ENCODE measurements at regions not wholly inside any gene's neighbourhood (a gene's known extent, or its start where the extent isn't known, plus 50 kb on each side); places are given as distances from the start of the nearest gene placed in this dataset.
"Not testable (repeated sequence)": the region's sequence is repeated elsewhere in the genome, so short reads cannot be mapped to it uniquely, and the experiment has no call there.

DNA sequence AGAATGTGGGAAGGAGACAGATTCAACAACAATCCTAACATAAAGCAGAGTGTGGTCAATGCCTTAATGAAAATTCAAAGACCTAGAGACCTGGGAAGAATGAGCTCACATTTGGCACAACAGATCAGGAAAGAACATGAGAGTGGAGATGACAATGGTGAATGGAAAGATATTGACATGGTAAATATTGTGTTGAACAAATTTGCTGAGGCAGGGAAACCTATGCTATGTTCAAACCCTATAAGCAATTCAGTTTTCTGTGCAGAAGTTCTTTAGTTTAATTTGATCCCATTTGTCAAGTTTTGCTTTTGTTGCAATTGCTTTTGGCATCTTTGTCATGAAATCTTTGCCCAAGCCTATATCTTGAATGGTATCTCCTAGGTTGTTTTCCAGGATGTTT lies 199.4 kb upstream of the LRRTM4 start:
- no peak for DNase-seq (ENCODE audit: low read depth)
- H3K4me3 ChIP-seq (ENCODE audit: low read depth, low read length), result no peak overlapping the region
- TF ChIP-seq CTCF (conservative IDR thresholded peaks at IDR 0.05; ENCODE audit: low read depth, low read length), result no peak

DNA sequence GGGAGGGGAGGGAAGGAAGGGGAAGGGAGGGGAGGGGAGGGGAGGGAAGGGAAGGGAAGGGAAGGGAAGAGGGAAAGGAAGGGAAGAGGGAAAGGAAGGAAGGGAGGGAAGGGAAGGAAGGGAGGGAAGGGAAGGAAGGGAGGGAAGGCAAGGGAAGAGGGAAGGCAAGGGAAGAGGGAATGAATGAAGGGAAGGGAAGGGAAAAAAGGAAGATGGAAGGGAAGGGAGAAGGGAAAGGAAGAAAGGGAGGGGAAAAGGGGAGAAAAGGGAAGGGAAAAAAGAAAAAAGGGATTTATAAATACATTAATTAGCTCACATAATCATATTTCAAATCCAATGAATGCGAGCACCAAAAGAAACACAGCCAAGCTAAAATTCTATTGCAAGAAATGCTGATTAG lies 202.9 kb upstream of the LRRTM4 start:
- TF ChIP-seq CTCF (conservative IDR thresholded peaks at IDR 0.05; ENCODE audit: low read depth, low read length), result no peak
- H3K4me3 ChIP-seq (ENCODE audit: low read depth, low read length), result no peak overlapping the region
- DNase-seq (ENCODE audit: low read depth), result no peak

DNA sequence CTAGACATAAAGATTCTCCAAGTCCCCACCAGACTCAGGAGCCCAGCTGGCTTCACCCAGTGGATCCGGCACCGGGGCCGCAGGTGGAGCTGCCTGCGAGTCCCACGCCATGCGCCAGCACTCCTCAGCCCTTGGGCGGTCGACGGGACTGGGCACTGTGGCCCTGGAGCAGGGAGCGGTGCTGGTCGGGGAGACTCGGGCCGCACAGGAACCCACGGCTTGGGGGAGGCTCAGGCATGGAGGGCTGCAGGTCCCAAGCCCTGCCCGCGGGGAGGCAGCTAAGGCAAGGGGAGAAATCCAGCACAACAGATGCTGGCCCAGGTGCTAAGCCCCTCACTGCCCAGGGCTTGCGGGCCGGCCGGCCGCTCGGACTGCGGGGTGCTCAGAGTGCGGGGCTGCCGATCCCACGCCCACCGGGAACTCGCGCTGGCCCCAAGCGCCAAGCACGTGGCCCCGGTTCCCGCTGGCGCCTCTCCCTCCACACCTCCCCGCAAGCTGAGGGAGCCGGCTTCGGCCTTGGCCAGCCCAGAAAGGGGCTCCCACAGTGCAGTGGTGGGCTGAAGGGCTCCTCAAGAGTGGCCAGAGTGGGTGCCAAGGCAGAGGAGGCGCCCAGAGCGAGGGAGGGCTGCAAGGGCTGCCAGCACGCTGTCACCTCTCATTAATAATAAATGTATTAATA lies 212.6 kb upstream of the LRRTM4 start:
- not testable (repeated sequence) for DNase-seq (ENCODE audit: low read depth); H3K4me3 ChIP-seq (ENCODE audit: low read depth, low read length)

GRCh38 chr2:77737236-77737635 lies 215.1 kb upstream of the LRRTM4 start:
- no peak for DNase-seq (ENCODE audit: low read depth)
- H3K4me3 ChIP-seq (ENCODE audit: low read depth, low read length), result no peak overlapping the region
- no peak for TF ChIP-seq CTCF (conservative IDR thresholded peaks at IDR 0.05; ENCODE audit: low read depth, low read length)

- no peak for DNase-seq (ENCODE audit: low read depth)
- no peak overlapping the region for H3K4me3 ChIP-seq (ENCODE audit: low read depth, low read length)
- no peak for TF ChIP-seq CTCF (conservative IDR thresholded peaks at IDR 0.05; ENCODE audit: low read depth, low read length)
Observed at GRCh38 chr2:77746780-77747179, 224.6 kb upstream of the LRRTM4 start.

GRCh38 chr2:77753710-77754345 lies 231.7 kb upstream of the LRRTM4 start:
- DNase-seq (ENCODE audit: low read depth); H3K4me3 ChIP-seq (ENCODE audit: low read depth, low read length): not testable (repeated sequence)

- TF ChIP-seq CTCF (conservative IDR thresholded peaks at IDR 0.05; ENCODE audit: low read depth, low read length), result no peak
- DNase-seq (ENCODE audit: low read depth), result no peak
- no peak overlapping the region for H3K4me3 ChIP-seq (ENCODE audit: low read depth, low read length)
Observed at GRCh38 chr2:77767388-77768076, 245.4 kb upstream of the LRRTM4 start.

- DNase-seq (ENCODE audit: low read depth), result no peak
- no peak for TF ChIP-seq CTCF (conservative IDR thresholded peaks at IDR 0.05; ENCODE audit: low read depth, low read length)
- no peak overlapping the region for H3K4me3 ChIP-seq (ENCODE audit: low read depth, low read length)
Observed at GRCh38 chr2:77768508-77768907, 246.3 kb upstream of the LRRTM4 start.
